ENCODE measurements at regions not wholly inside any gene's neighbourhood (a gene's known extent, or its start where the extent isn't known, plus 50 kb on each side); places are given as distances from the start of the nearest gene placed in this dataset.

DNA sequence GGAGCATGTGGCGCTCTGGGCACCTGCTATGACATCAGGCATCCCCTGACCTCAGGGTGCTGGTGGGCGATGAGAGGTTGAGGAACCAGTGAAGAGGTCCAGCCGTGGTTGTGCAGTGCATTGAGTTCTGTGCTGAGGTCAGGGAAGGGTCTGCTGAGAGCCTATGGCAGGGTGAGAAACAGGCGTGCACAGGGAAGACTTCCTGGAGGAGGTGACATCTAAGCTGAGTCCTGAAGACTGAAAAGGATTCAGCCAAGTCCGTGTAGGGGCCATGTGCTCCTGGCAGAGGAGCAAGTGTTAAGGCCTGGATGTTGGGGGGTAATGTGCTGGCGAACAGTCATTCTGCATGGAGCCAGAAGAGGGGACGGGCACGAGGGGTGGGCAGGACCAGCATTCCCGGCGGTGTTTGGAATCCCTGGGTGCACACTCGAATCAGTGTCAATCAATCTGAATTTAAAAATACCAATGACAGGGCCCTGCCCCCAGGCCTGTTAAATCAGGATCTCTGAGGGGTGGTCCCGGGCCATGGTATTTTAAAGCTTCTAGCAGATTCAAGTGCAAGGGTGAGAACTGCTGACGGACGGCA is 65.8 kb upstream of the CIBAR2 start:
- TF ChIP-seq, protein P1, sequence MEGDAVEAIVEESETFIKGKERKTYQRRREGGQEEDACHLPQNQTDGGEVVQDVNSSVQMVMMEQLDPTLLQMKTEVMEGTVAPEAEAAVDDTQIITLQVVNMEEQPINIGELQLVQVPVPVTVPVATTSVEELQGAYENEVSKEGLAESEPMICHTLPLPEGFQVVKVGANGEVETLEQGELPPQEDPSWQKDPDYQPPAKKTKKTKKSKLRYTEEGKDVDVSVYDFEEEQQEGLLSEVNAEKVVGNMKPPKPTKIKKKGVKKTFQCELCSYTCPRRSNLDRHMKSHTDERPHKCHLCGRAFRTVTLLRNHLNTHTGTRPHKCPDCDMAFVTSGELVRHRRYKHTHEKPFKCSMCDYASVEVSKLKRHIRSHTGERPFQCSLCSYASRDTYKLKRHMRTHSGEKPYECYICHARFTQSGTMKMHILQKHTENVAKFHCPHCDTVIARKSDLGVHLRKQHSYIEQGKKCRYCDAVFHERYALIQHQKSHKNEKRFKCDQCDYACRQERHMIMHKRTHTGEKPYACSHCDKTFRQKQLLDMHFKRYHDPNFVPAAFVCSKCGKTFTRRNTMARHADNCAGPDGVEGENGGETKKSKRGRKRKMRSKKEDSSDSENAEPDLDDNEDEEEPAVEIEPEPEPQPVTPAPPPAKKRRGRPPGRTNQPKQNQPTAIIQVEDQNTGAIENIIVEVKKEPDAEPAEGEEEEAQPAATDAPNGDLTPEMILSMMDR (IDR thresholded peaks at IDR 0.05), result no peak
- no peak for TF ChIP-seq POLR2A (IDR thresholded peaks at IDR 0.05)
